GM12878 (cell line): ENCODE measurements at regions not wholly inside any gene's neighbourhood (a gene's known extent, or its start where the extent isn't known, plus 50 kb on each side); places are given as distances from the start of the nearest gene placed in this dataset.

Experiments used
- ATAC-seq: fragments of 200-7000 bp; cut with Tn5 transposase; 3 replicates; pipeline ENCODE4 v1.9.1; 2020; ENCODE audit warnings: mild to moderate bottlenecking, moderate library complexity
- BruUV-seq: library from RNA; stranded (reverse); fragments of 400-500 nt; replicated peaks from 2 replicates; lab custom pipeline; 2021; lab: Mats Ljungman, UMichigan
- CTCF ChIA-PET: fragments of 300-600 bp; sonication (Branson Sonifier 250); formaldehyde crosslinking; extraction: SDS; loops from one replicate; lab custom pipeline; 2021; ENCODE audit warnings: inconsistent platforms; lab: Yijun Ruan, JAX
- POLR2A ChIA-PET: fragments of 350-600 bp; formaldehyde crosslinking; extraction: SDS; loops from one replicate; lab custom pipeline; 2021; ENCODE audit warnings: inconsistent platforms; lab: Charles Lee
- RAD21 ChIA-PET: fragments of 300-600 bp; sonication (Branson Sonifier 250); formaldehyde crosslinking; loops from one replicate; lab custom pipeline; 2023; ENCODE audit warnings: antibody characterized with exemption; ENCODE audit not compliant: unreplicated experiment; lab: Charles Lee
- SMC1A ChIA-PET: fragments of 300-600 bp; sonication (Branson Sonifier 250); formaldehyde crosslinking; loops from one replicate; lab custom pipeline; 2023; ENCODE audit not compliant: unreplicated experiment, uncharacterized antibody; lab: Charles Lee
- DNase-seq: peaks from one replicate; pipeline ENCODE4 v3.0.0-alpha.2; 2011; ENCODE audit warnings: low read depth, low spot score
- FAIRE-seq: peaks from 3 replicates; lab custom pipeline; 2011; peaks lifted over from hg19 to GRCh38; lab: Jason Lieb, UNC
- H2AFZ ChIP-seq: 2 replicates; pipeline ENCODE4 v1.6.0; 2011; ENCODE audit warnings: low read depth, low read length, control low read depth; ENCODE audit not compliant: control insufficient read depth
- H3K27ac ChIP-seq: 2 replicates; pipeline ENCODE4 v1.5.1; 2011; ENCODE audit warnings: control low read depth; ENCODE audit not compliant: control insufficient read depth, insufficient read depth
- H3K27me3 ChIP-seq, 2 experiments: replicated peaks in 1 of 2; 2 replicates each; pipeline versions ENCODE4 v1.6.0 to v1.6.1; 2011; ENCODE audit warnings: low read length in 1 of 2; ENCODE audit not compliant: control insufficient read depth in 2 of 2, insufficient read depth in 2 of 2
- H3K36me3 ChIP-seq, 2 experiments: 2 replicates each; pipeline ENCODE4 v1.5.1; 2011; ENCODE audit warnings: low read length in 1 of 2; ENCODE audit not compliant: control insufficient read depth in 2 of 2, insufficient read depth in 2 of 2
- H3K4me1 ChIP-seq: 2 replicates; pipeline ENCODE4 v1.6.1; 2011; ENCODE audit warnings: mild to moderate bottlenecking, low read length, moderate library complexity, mixed read lengths; ENCODE audit not compliant: control insufficient read depth, insufficient read depth
- H3K4me2 ChIP-seq: 2 replicates; pipeline ENCODE4 v1.6.0; 2011; ENCODE audit warnings: control low read depth; ENCODE audit not compliant: control insufficient read depth, insufficient read depth
- H3K4me3 ChIP-seq: fragments of 200-600 bp; sonication (generic); 2 replicates; pipeline ENCODE4 v1.5.1; 2016
- H3K79me2 ChIP-seq: 2 replicates; pipeline ENCODE4 v1.6.0; 2011; ENCODE audit warnings: low read length; ENCODE audit not compliant: control insufficient read depth, insufficient read depth
- H3K9ac ChIP-seq: 2 replicates; pipeline ENCODE4 v1.8.0; 2011; ENCODE audit warnings: low read length, control low read depth, mixed read lengths; ENCODE audit not compliant: control insufficient read depth, insufficient read depth
- H3K9me3 ChIP-seq: replicated peaks from 3 replicates; pipeline ENCODE4 v1.5.1; 2011; ENCODE audit warnings: mild to moderate bottlenecking, low read length; ENCODE audit not compliant: control insufficient read depth, insufficient read depth
- H4K20me1 ChIP-seq: 2 replicates; pipeline ENCODE4 v1.6.0; 2011; ENCODE audit not compliant: control insufficient read depth, insufficient read depth
- CHD4 ChIP-seq: fragments of 200-600 bp; sonication (generic); IDR thresholded peaks from 2 replicates; pipeline ENCODE4 v1.6.1; 2016; ENCODE audit warnings: mild to moderate bottlenecking
- EGR1 ChIP-seq, 2 experiments: IDR thresholded peaks; 1 replicate in 1 of 2; 2 replicates in 1 of 2; pipeline ENCODE4 v1.6.1; 2011 to 2012; ENCODE audit warnings: low read depth in 2 of 2, low read length in 2 of 2, borderline replicate concordance in 1 of 2, mild to moderate bottlenecking in 1 of 2, moderate library complexity in 1 of 2
- EP300 ChIP-seq, 2 experiments: fragments of 150-350 bp in 1 of 2; IDR thresholded peaks; 2 replicates each; pipeline ENCODE4 v1.6.1; 2011 to 2012; ENCODE audit warnings: low read depth in 2 of 2, low read length in 2 of 2, borderline replicate concordance in 1 of 2, improper control_type of control experiment in 1 of 2, inconsistent platforms in 1 of 2; ENCODE audit not compliant: control insufficient read depth in 1 of 2
- ETV6 ChIP-seq, 2 experiments: fragments of 450-650 bp in 1 of 2; IDR thresholded peaks in 1 of 2; conservative IDR thresholded peaks in 1 of 2; 2 replicates each; pipeline ENCODE4 v1.6.1; 2014; ENCODE audit warnings: antibody characterized with exemption in 1 of 2, borderline replicate concordance in 1 of 2, low read depth in 1 of 2, mild to moderate bottlenecking in 1 of 2, moderate library complexity in 1 of 2
- NR2C2 ChIP-seq: IDR thresholded peaks from 2 replicates; pipeline ENCODE4 v1.6.1; 2011; ENCODE audit warnings: borderline replicate concordance, low read depth; ENCODE audit not compliant: control insufficient read depth, insufficient read length
- PAX5 ChIP-seq: IDR thresholded peaks from 2 replicates; pipeline ENCODE4 v1.6.1; 2011; ENCODE audit warnings: low read depth, low read length, borderline replicate concordance
- PML ChIP-seq: IDR thresholded peaks from 2 replicates; pipeline ENCODE4 v1.6.1; 2012; ENCODE audit warnings: low read length, inconsistent platforms
- RUNX3 ChIP-seq: IDR thresholded peaks from 2 replicates; pipeline ENCODE4 v1.6.1; 2012; ENCODE audit warnings: low read length, inconsistent platforms
- SUZ12 ChIP-seq: fragments of 200-600 bp; sonication (generic); IDR thresholded peaks from one replicate; pipeline ENCODE4 v1.6.1; 2018; ENCODE audit warnings: antibody characterized with exemption, mild to moderate bottlenecking; ENCODE audit not compliant: unreplicated experiment
- ZZZ3 ChIP-seq: IDR thresholded peaks from 2 replicates; pipeline ENCODE4 v1.6.1; 2011; ENCODE audit warnings: low read depth; ENCODE audit not compliant: control insufficient read depth, insufficient read length
- WGBS: methylation state at CpG from one replicate; pipeline ENCODE4 v1.1.6; 2016; ENCODE audit warnings: low lambda C conversion rate; ENCODE audit not compliant: insufficient replicate concordance, insufficient coverage; ENCODE audit errors: missing lambda C conversion rate; 5-methylcytosine and 5-hydroxymethylcytosine counted together
- in situ Hi-C: fragments of 300-500 bp; cut with MboI; formaldehyde crosslinking; loops from 9 replicates; pipeline ENCODE4 v1.14.3; 2018; ENCODE audit warnings: mixed read lengths
- intact Hi-C: fragments of 100-400 bp; cut with micrococcal nuclease; formaldehyde crosslinking; loops from one replicate; pipeline ENCODE4 v1.14.2; 2022; ENCODE audit not compliant: unreplicated experiment
- TF ChIP-seq, protein P1 (sequence below), 3 experiments: IDR thresholded peaks in 2 of 3; conservative IDR thresholded peaks in 1 of 3; 2 replicates each; pipeline ENCODE4 v1.5.1; 2011; ENCODE audit warnings: low read depth in 3 of 3, low read length in 3 of 3, mild to moderate bottlenecking in 3 of 3, control low read depth in 2 of 3, moderate library complexity in 2 of 3, inconsistent platforms in 1 of 3, mixed read lengths in 1 of 3; ENCODE audit not compliant: control insufficient read depth in 2 of 3, insufficient read depth in 1 of 3; ENCODE audit errors: extremely low read depth in 1 of 3

DNA sequence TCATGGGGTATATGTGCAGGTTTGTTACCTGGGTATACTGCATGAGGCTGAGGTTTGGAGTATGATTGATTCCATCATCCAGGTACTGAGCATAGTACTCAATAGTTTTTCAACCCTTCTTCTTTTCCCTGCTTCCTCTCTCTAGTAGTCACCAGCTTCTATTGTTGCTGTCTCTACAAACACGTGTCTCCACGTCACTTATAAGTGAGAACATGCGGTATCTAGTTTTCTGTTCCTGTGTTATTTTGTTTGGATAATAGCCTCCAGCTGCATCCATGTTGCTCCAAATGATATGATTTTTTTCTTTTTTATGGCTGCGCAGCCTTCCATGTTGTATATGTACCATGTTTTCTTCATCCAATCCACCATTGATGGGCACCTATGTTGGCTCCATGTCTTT lies 214.8 kb upstream of the TFPI start (continued):
- TF ChIP-seq, protein P1, sequence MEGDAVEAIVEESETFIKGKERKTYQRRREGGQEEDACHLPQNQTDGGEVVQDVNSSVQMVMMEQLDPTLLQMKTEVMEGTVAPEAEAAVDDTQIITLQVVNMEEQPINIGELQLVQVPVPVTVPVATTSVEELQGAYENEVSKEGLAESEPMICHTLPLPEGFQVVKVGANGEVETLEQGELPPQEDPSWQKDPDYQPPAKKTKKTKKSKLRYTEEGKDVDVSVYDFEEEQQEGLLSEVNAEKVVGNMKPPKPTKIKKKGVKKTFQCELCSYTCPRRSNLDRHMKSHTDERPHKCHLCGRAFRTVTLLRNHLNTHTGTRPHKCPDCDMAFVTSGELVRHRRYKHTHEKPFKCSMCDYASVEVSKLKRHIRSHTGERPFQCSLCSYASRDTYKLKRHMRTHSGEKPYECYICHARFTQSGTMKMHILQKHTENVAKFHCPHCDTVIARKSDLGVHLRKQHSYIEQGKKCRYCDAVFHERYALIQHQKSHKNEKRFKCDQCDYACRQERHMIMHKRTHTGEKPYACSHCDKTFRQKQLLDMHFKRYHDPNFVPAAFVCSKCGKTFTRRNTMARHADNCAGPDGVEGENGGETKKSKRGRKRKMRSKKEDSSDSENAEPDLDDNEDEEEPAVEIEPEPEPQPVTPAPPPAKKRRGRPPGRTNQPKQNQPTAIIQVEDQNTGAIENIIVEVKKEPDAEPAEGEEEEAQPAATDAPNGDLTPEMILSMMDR (IDR thresholded peaks at IDR 0.05 in 2 of 3, conservative IDR thresholded peaks at IDR 0.05 in 1 of 3; ENCODE audit: control insufficient read depth in 2 of 3, extremely low read depth in 1 of 3, insufficient read depth in 1 of 3, low read depth in 3 of 3, low read length in 3 of 3): no peak
- TF ChIP-seq PAX5 (no peak), RUNX3 (no peak), ZZZ3 (no peak), CHD4 (no peak)

DNA sequence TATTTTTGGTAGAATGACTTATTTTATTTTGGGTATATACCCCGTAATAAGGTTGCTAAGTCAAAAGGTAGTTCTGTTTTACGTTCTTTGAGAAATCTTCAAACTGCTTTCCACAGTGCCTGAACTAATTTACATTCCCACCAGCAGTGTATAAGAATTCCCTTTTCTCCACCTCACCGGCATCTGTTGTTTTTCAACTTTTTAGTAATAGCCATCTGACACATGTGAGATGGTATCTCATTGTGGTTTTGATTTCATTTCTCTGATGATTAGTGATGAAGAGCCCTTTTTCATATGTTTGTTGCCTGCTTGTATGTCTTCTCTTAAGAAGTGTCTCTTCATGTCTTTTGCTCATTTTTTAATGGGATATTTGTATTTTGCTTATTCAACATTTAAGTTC lies 215.2 kb upstream of the TFPI start:
- Histone ChIP-seq H3K4me2 (no peak overlapping the region), H3K4me3 (no peak overlapping the region), H2AFZ (no peak overlapping the region), H3K4me1 (no peaks in the 10 kb centered on the region), H3K79me2 (no peaks in the 10 kb centered on the region), H3K9ac (no peak overlapping the region), H3K36me3 (no peaks in the 10 kb centered on the region), H3K9me3 (no peaks in the 10 kb centered on the region), H4K20me1 (no peaks in the 10 kb centered on the region), H3K27ac (no peak overlapping the region), H3K27me3 (no peaks in the 10 kb centered on the region)
- ChIA-PET POLR2A (no interaction called here), CTCF (no interaction called here), RAD21 (no interaction called here), SMC1A (no interaction called here)
- no TSS peak for BruUV-seq
- ATAC-seq (no peak), DNase-seq (no peak), FAIRE-seq (no peak)
- in situ Hi-C loops (no loop called here), intact Hi-C loops (no loop called here)
- 19% methylated on average over 3 of the region's 3 CpGs for WGBS
- TF ChIP-seq EGR1 (IDR thresholded peaks at IDR 0.05; ENCODE audit: borderline replicate concordance in 1 of 2, low read depth in 2 of 2, low read length in 2 of 2) (no peak), NR2C2 (no peak), EP300 (IDR thresholded peaks at IDR 0.05; ENCODE audit: borderline replicate concordance in 1 of 2, control insufficient read depth in 1 of 2, low read depth in 2 of 2, low read length in 2 of 2) (no peak), SUZ12 (no peak), ETV6 (conservative IDR thresholded peaks at IDR 0.05 in 1 of 2, IDR thresholded peaks at IDR 0.05 in 1 of 2; ENCODE audit: borderline replicate concordance in 1 of 2, low read depth in 1 of 2) (no peak), PML (no peak)
